DND-41 (cell line): ENCODE measurements at regions not wholly inside any gene's neighbourhood (a gene's known extent, or its start where the extent isn't known, plus 50 kb on each side); places are given as distances from the start of the nearest gene placed in this dataset.

ENCODE experiments used
- ATAC-seq: fragments of 200-7000 bp; cut with Tn5 transposase; 3 replicates; pipeline ENCODE4 v1.9.1; 2021; ENCODE audit warnings: low read depth; ENCODE audit not compliant: insufficient read depth
- DNase-seq: peaks from one replicate; pipeline ENCODE4 v3.0.0-alpha.2; 2020
- H2AFZ ChIP-seq: 2 replicates; pipeline ENCODE4 v1.6.0; 2012; ENCODE audit warnings: low read depth, low read length
- H3K27ac ChIP-seq: 2 replicates; pipeline ENCODE4 v1.5.1; 2012; ENCODE audit warnings: low read length, inconsistent platforms
- H3K27me3 ChIP-seq: fragments of 200-600 bp; sonication (generic); 2 replicates; pipeline ENCODE4 v1.6.0; 2012; ENCODE audit warnings: low read length, mild to moderate bottlenecking, inconsistent platforms; ENCODE audit not compliant: insufficient read depth, poor library complexity
- H3K36me3 ChIP-seq: 2 replicates; pipeline ENCODE4 v1.5.1; 2012; ENCODE audit warnings: low read length, inconsistent platforms; ENCODE audit not compliant: insufficient read depth
- H3K4me1 ChIP-seq: 2 replicates; pipeline ENCODE4 v1.5.1; 2012; ENCODE audit warnings: mild to moderate bottlenecking, low read length; ENCODE audit not compliant: insufficient read depth
- H3K4me2 ChIP-seq: 2 replicates; pipeline ENCODE4 v1.6.0; 2012; ENCODE audit warnings: mild to moderate bottlenecking, moderate library complexity, low read length, inconsistent platforms; ENCODE audit not compliant: insufficient read depth
- H3K4me3 ChIP-seq, 2 experiments: fragments of 200-600 bp in 1 of 2; shearing (Covaris generic) in 1 of 2; 2 replicates each; pipeline ENCODE4 v1.5.1; 2012 to 2016; ENCODE audit warnings: inconsistent platforms in 2 of 2, low read length in 2 of 2, mild to moderate bottlenecking in 2 of 2, low read depth in 1 of 2, moderate library complexity in 1 of 2
- H3K79me2 ChIP-seq: 2 replicates; pipeline ENCODE4 v1.6.0; 2012; ENCODE audit warnings: low read length, inconsistent platforms; ENCODE audit not compliant: insufficient read depth
- H3K9ac ChIP-seq: 2 replicates; pipeline ENCODE4 v1.6.0; 2012; ENCODE audit warnings: low read depth, mild to moderate bottlenecking, inconsistent platforms, low read length, moderate library complexity
- H3K9me3 ChIP-seq: 2 replicates; pipeline ENCODE4 v1.5.1; 2012; ENCODE audit warnings: low read length, moderate library complexity, mild to moderate bottlenecking, inconsistent platforms; ENCODE audit not compliant: insufficient read depth, severe bottlenecking
- H4K20me1 ChIP-seq: 2 replicates; pipeline ENCODE4 v1.6.0; 2012; ENCODE audit warnings: low read length; ENCODE audit not compliant: insufficient read depth
- CTCF ChIP-seq: IDR thresholded peaks from 2 replicates; pipeline ENCODE4 v1.5.1; 2012; ENCODE audit warnings: borderline replicate concordance, low read length, moderate library complexity, mild to moderate bottlenecking; ENCODE audit not compliant: poor library complexity, severe bottlenecking; ENCODE audit errors: extremely low read depth
- EZH2 ChIP-seq: IDR thresholded peaks from 3 replicates; pipeline ENCODE4 v1.6.1; 2012; ENCODE audit warnings: borderline replicate concordance, low read depth, mild to moderate bottlenecking, moderate library complexity, low read length, inconsistent platforms; ENCODE audit not compliant: severe bottlenecking

- Histone ChIP-seq H3K79me2 (no peaks in the 10 kb centered on the region), H3K4me2 (no peak overlapping the region), H3K9me3 (no peaks in the 10 kb centered on the region), H4K20me1 (no peaks in the 10 kb centered on the region), H2AFZ (no peak overlapping the region), H3K27me3 (no peaks in the 10 kb centered on the region), H3K4me3 (no peak overlapping the region), H3K27ac (no peak overlapping the region), H3K9ac (no peak overlapping the region), H3K36me3 (no peaks in the 10 kb centered on the region), H3K4me1 (no peaks in the 10 kb centered on the region)
- ATAC-seq (no peak), DNase-seq (no peak)
- TF ChIP-seq EZH2 (no peak), CTCF (no peak)
These were observed 442.6 kb downstream of the MAT2B start for GRCh38 chr5:163947848-163948666.

- ATAC-seq (no peak), DNase-seq (no peak)
- Histone ChIP-seq H3K9me3 (no peaks in the 10 kb centered on the region), H3K36me3 (no peaks in the 10 kb centered on the region), H3K27me3 (no peaks in the 10 kb centered on the region), H3K4me1 (no peaks in the 10 kb centered on the region), H3K4me3 (no peak overlapping the region), H4K20me1 (no peaks in the 10 kb centered on the region), H3K27ac (no peak overlapping the region), H3K4me2 (no peak overlapping the region), H2AFZ (no peak overlapping the region), H3K9ac (no peak overlapping the region), H3K79me2 (no peaks in the 10 kb centered on the region)
- TF ChIP-seq CTCF, result no peak
These were observed 444.8 kb downstream of the MAT2B start for GRCh38 chr5:163950248-163950647.

GRCh38 chr5:163951069-163951468 is 445.6 kb downstream of the MAT2B start:
- H3K4me2 ChIP-seq, result no peak overlapping the region
- no peak overlapping the region for H3K9ac ChIP-seq
- no peaks in the 10 kb centered on the region for H3K79me2 ChIP-seq
- ATAC-seq (no peak), DNase-seq (no peak)
- no peaks in the 10 kb centered on the region for H3K36me3 ChIP-seq
- no peak overlapping the region for H2AFZ ChIP-seq
- no peaks in the 10 kb centered on the region for H4K20me1 ChIP-seq
- H3K4me1 ChIP-seq, result no peaks in the 10 kb centered on the region
- H3K9me3 ChIP-seq, result no peaks in the 10 kb centered on the region
- TF ChIP-seq CTCF, result no peak
- TF ChIP-seq EZH2, result no peak
- no peak overlapping the region for H3K27ac ChIP-seq
- no peaks in the 10 kb centered on the region for H3K27me3 ChIP-seq
- H3K4me3 ChIP-seq, result no peak overlapping the region
